Activated CD8-positive, alpha-beta T cell treated with anti-CD3 and anti-CD28 coated beads, Interleukin-2, amount 10 ng/mL, durations not matched to agents 7 days and 5 days (primary cell): ENCODE measurements at regions not wholly inside any gene's neighbourhood (a gene's known extent, or its start where the extent isn't known, plus 50 kb on each side); places are given as distances from the start of the nearest gene placed in this dataset.

Experiments used
- ATAC-seq: fragments of 150-1000 bp; cut with Tn5 transposase; one replicate; pipeline ENCODE4 v1.10.0; 2021; ENCODE audit warnings: moderate library complexity
- CTCF ChIA-PET: fragments of 350-600 bp; sonication (Branson Sonifier 250); formaldehyde crosslinking; loops from one replicate; lab custom pipeline; 2021; ENCODE audit warnings: antibody characterized with exemption; lab: Charles Lee
- POLR2A ChIA-PET: fragments of 350-600 bp; sonication (Branson Sonifier 250); formaldehyde crosslinking; loops from one replicate; lab custom pipeline; 2021; ENCODE audit warnings: antibody characterized with exemption; lab: Charles Lee
- DNase-seq: peaks from one replicate; pipeline ENCODE4 v3.0.0-alpha.2; 2020
- H3K27ac Mint-ChIP-seq: one replicate; pipeline ENCODE4 v1.8.0; 2021; ENCODE audit warnings: mild to moderate bottlenecking, mixed read lengths
- H3K27me3 Mint-ChIP-seq: one replicate; pipeline ENCODE4 v1.8.0; 2021; ENCODE audit warnings: low read depth, mixed read lengths
- H3K36me3 Mint-ChIP-seq: one replicate; pipeline ENCODE4 v1.8.0; 2021; ENCODE audit warnings: low read depth, mixed read lengths
- H3K4me1 Mint-ChIP-seq: one replicate; pipeline ENCODE4 v1.8.0; 2021; ENCODE audit warnings: low read depth, mixed read lengths
- H3K4me3 Mint-ChIP-seq: one replicate; pipeline ENCODE4 v1.8.0; 2021; ENCODE audit warnings: mild to moderate bottlenecking, mixed read lengths
- H3K9me3 Mint-ChIP-seq: one replicate; pipeline ENCODE4 v1.8.0; 2022; ENCODE audit warnings: mixed read lengths; ENCODE audit not compliant: insufficient read depth

DNA sequence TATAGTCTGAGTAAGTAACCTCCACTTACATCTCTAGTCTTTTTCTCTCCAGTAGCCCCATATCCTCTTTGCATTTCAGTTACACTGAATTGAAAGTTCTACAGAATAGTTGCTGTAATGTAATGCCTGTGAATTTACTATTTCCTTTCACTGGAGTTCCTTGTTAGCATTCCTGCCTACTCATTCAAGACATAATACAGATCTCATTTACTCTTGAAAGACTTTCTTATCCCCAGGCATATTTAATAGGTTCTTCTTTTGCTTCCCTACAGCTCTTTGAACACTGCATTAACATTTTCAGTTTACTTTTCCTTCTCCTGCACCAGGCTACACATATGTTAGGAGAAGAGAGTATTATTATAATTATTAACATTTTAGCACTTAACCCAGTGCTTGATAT, 87.6 kb upstream of the OR13F1 start:
- H3K9me3 Mint-ChIP-seq: peaks cover 12% of the 10 kb centered on the region
- POLR2A ChIA-PET: no interaction called here
- no peak overlapping the region for H3K27ac Mint-ChIP-seq

DNA sequence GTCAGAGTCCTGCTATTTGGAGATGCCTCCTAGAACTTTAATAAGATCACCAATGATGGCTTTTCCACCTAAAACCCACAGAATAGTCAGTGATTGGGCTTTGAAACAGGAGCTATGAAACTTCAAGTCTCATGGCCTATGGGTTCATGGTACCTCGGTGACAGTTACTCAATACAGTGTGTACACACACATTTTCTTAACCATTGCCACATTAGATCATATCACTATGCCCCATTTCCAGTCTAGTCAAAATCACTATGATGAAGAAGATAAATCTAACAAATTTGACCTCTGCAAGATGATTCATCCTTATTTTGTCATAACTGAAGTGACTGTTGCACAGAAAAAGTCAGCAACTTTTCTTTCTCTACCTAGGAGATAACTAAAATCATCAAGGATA, 86.8 kb upstream of the OR13F1 start:
- H3K36me3 Mint-ChIP-seq: no peaks in the 10 kb centered on the region
- no peak for DNase-seq
- POLR2A ChIA-PET: no interaction called here
- ATAC-seq: no peak
- peaks cover 12% of the 10 kb centered on the region for H3K9me3 Mint-ChIP-seq
- no peaks in the 10 kb centered on the region for H3K27me3 Mint-ChIP-seq
- CTCF ChIA-PET: no interaction called here
- H3K4me1 Mint-ChIP-seq: no peaks in the 10 kb centered on the region
- H3K4me3 Mint-ChIP-seq: no peak overlapping the region
- H3K27ac Mint-ChIP-seq: no peak overlapping the region

More for the DNA sequence above, 87.6 kb upstream of the OR13F1 start:
- H3K4me3 Mint-ChIP-seq: no peak overlapping the region
- CTCF ChIA-PET: no interaction called here
- H3K27me3 Mint-ChIP-seq: no peaks in the 10 kb centered on the region
- DNase-seq: no peak
- no peak for ATAC-seq
- H3K4me1 Mint-ChIP-seq: no peaks in the 10 kb centered on the region
- H3K36me3 Mint-ChIP-seq: no peaks in the 10 kb centered on the region

DNA sequence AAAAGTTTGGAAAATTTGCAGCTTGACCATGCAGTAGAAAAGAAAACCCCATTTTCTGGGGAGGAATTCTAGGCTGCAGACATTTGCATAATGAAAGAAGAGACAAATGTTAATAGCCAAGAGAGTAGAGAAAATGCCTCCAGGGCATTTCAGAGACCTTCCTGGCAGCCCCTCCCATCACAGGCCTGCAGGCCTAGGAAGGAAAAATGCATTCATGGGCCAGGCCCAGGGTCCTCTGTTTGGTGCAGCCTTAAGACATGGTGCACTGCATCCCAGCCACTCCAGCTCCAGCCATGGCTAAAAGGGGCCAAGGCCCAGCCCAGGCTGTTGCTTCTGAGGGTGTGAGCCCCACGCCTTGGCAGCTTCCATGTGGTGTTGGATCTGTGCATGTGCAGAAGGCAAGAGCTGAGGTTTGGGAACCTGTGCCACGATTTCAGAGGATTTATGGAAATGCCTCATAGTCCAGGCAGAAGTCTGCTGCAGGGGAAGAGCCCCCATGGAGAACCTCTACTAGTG, 75.0 kb upstream of the OR13F1 start:
- Mint-ChIP-seq H3K9me3 (no peaks in the 10 kb centered on the region), H3K4me3 (no peak overlapping the region), H3K27me3 (no peaks in the 10 kb centered on the region), H3K27ac (no peak overlapping the region), H3K36me3 (no peaks in the 10 kb centered on the region), H3K4me1 (no peaks in the 10 kb centered on the region)
- ChIA-PET CTCF (no interaction called here), POLR2A (no interaction called here)
- DNase-seq (no peak), ATAC-seq (no peak)

DNA sequence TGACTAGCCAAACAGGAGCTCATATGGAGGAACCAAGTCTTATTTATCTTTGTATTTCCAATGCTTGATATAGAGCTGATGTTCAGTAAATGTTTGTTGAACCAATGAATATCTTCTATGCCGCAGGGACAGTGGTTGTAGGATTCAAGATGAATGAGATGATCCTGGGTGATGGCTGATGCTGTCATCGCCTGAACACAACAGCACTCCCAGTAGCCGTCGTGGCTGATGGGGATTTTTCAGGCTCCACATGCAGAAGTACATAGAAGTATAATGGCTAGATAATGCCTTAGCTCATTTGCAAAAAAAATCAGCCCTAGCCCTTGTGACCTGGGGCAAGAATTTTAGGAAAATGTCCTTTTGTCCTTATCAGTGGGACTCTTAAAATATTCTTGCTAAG, 69.0 kb upstream of the OR13F1 start:
- Mint-ChIP-seq H3K4me3 (no peak overlapping the region), H3K4me1 (no peaks in the 10 kb centered on the region), H3K27me3 (no peaks in the 10 kb centered on the region), H3K36me3 (no peaks in the 10 kb centered on the region), H3K27ac (no peak overlapping the region), H3K9me3 (no peaks in the 10 kb centered on the region)
- DNase-seq (no peak), ATAC-seq (no peak)
- CTCF ChIA-PET: no interaction called here
- POLR2A ChIA-PET: no interaction called here

DNA sequence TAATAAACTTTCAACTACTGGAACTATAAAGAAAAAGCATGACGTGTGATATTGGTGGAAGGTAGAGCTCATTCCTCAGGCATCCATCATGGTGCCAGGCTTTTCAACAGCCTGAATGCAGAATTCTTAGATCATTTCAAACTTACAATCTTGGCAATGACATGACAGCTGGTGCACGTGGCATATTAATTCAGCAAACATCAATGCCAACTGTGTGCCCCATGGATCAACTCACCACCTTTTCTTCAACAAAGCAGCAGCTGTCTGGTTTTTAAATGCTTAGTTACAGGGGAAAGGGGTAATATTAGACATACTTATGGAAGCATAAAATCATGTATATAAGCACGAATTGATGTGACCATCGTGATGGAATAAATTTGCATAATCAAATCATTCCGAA, 56.0 kb upstream of the OR13F1 start:
- ChIA-PET CTCF (no interaction called here), POLR2A (no interaction called here)
- Mint-ChIP-seq H3K4me3 (no peak overlapping the region), H3K27me3 (no peaks in the 10 kb centered on the region), H3K36me3 (no peaks in the 10 kb centered on the region), H3K9me3 (no peaks in the 10 kb centered on the region), H3K4me1 (no peaks in the 10 kb centered on the region), H3K27ac (no peak overlapping the region)
- DNase-seq: no peak
- no peak for ATAC-seq
